Ishikawa (cell line): ENCODE measurements at regions not wholly inside any gene's neighbourhood (a gene's known extent, or its start where the extent isn't known, plus 50 kb on each side); places are given as distances from the start of the nearest gene placed in this dataset.

Experiments
- CEBPB ChIP-seq: IDR thresholded peaks from 2 replicates; pipeline ENCODE4 v1.6.1; 2012
- CREB1 ChIP-seq: IDR thresholded peaks from 2 replicates; pipeline ENCODE4 v1.6.1; 2012; ENCODE audit warnings: low read depth
- EGR1 ChIP-seq: IDR thresholded peaks from 2 replicates; pipeline ENCODE4 v1.6.1; 2012
- EP300 ChIP-seq: IDR thresholded peaks from 2 replicates; pipeline ENCODE4 v1.6.1; 2012; ENCODE audit warnings: borderline replicate concordance
- FOXM1 ChIP-seq: IDR thresholded peaks from 2 replicates; pipeline ENCODE4 v1.6.1; 2012; ENCODE audit warnings: low read depth, borderline replicate concordance
- NFIC ChIP-seq: IDR thresholded peaks from 2 replicates; pipeline ENCODE4 v1.6.1; 2012
- RAD21 ChIP-seq: IDR thresholded peaks from 2 replicates; pipeline ENCODE4 v1.6.1; 2012; ENCODE audit warnings: low read depth
- TAF1 ChIP-seq: IDR thresholded peaks from 2 replicates; pipeline ENCODE4 v1.6.1; 2012; ENCODE audit warnings: low read depth, mild to moderate bottlenecking
- TCF12 ChIP-seq: IDR thresholded peaks from 2 replicates; pipeline ENCODE4 v1.6.1; 2012; ENCODE audit warnings: low read depth
- TEAD4 ChIP-seq: IDR thresholded peaks from 2 replicates; pipeline ENCODE4 v1.6.1; 2012
- YY1 ChIP-seq: IDR thresholded peaks from 2 replicates; pipeline ENCODE4 v1.6.1; 2012; ENCODE audit warnings: low read depth
- ZBTB7A ChIP-seq: IDR thresholded peaks from 2 replicates; pipeline ENCODE4 v1.6.1; 2012; ENCODE audit warnings: low read depth
- TF ChIP-seq, protein P1 (sequence below): IDR thresholded peaks from 2 replicates; pipeline ENCODE4 v1.6.1; 2012; ENCODE audit warnings: low read depth, mild to moderate bottlenecking
- TF ChIP-seq, protein P2 (sequence below): IDR thresholded peaks from 2 replicates; pipeline ENCODE4 v1.6.1; 2012
- TF ChIP-seq, protein P3 (sequence below): IDR thresholded peaks from 2 replicates; pipeline ENCODE4 v1.6.1; 2012

DNA sequence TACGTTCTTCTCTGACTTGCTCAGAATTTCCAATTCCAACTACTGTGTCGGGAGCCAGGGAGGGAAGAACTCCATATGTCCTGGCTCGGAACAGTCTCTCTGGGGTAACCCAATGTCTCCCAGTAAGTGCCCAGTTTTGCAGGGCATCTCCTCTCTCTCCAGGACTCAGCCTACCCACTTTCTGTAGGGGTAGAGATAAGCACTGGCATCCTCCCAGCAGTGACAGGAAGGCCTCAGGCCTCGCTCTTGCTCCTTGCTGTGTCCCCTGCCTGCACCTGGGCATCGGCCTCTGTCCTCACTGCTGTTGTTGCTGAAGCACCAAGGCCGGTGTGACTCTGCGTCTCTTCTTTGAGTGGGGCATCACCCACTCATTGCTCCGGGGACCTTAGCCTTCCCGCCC lies 388.9 kb upstream of the JARID2 start:
- TF ChIP-seq, protein P1, sequence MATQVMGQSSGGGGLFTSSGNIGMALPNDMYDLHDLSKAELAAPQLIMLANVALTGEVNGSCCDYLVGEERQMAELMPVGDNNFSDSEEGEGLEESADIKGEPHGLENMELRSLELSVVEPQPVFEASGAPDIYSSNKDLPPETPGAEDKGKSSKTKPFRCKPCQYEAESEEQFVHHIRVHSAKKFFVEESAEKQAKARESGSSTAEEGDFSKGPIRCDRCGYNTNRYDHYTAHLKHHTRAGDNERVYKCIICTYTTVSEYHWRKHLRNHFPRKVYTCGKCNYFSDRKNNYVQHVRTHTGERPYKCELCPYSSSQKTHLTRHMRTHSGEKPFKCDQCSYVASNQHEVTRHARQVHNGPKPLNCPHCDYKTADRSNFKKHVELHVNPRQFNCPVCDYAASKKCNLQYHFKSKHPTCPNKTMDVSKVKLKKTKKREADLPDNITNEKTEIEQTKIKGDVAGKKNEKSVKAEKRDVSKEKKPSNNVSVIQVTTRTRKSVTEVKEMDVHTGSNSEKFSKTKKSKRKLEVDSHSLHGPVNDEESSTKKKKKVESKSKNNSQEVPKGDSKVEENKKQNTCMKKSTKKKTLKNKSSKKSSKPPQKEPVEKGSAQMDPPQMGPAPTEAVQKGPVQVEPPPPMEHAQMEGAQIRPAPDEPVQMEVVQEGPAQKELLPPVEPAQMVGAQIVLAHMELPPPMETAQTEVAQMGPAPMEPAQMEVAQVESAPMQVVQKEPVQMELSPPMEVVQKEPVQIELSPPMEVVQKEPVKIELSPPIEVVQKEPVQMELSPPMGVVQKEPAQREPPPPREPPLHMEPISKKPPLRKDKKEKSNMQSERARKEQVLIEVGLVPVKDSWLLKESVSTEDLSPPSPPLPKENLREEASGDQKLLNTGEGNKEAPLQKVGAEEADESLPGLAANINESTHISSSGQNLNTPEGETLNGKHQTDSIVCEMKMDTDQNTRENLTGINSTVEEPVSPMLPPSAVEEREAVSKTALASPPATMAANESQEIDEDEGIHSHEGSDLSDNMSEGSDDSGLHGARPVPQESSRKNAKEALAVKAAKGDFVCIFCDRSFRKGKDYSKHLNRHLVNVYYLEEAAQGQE, result no peak
- TF ChIP-seq CREB1 (no peak), EGR1 (no peak), RAD21 (no peak), TCF12 (no peak), FOXM1 (no peak), EP300 (no peak), TEAD4 (no peak), YY1 (no peak), CEBPB (no peak), NFIC (no peak), TAF1 (no peak), ZBTB7A (no peak)
- TF ChIP-seq, protein P2, sequence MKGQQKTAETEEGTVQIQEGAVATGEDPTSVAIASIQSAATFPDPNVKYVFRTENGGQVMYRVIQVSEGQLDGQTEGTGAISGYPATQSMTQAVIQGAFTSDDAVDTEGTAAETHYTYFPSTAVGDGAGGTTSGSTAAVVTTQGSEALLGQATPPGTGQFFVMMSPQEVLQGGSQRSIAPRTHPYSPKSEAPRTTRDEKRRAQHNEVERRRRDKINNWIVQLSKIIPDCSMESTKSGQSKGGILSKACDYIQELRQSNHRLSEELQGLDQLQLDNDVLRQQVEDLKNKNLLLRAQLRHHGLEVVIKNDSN, result no peak
- TF ChIP-seq, protein P3, sequence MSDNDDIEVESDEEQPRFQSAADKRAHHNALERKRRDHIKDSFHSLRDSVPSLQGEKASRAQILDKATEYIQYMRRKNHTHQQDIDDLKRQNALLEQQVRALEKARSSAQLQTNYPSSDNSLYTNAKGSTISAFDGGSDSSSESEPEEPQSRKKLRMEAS, result no peak

DNA sequence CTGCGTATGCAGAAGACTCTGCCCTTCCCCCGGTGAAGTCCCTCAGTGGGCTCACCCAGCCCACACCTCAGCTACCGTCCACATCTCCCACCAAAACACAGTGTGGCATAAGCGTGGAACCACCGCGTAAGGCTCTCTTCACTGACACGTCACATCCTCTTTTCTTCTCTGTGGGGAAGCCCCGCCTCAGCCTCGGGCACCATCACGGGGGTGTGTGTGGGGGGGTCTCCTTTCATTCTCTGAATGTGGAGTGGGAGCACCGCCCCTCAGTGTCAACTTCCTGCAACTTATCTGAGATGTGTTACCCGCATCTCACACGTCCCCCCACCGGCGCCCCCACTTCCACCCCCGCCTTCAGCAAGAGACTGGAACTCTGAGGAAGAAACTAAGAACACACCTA lies 388.4 kb upstream of the JARID2 start:
- TF ChIP-seq YY1 (no peak), TAF1 (no peak), FOXM1 (no peak), NFIC (no peak), TEAD4 (no peak), CEBPB (no peak), CREB1 (no peak), ZBTB7A (no peak), EGR1 (no peak), TCF12 (no peak), EP300 (no peak), RAD21 (no peak)
- TF ChIP-seq, protein P2, result no peak
- TF ChIP-seq, protein P1, result no peak
- TF ChIP-seq, protein P3, result no peak

DNA sequence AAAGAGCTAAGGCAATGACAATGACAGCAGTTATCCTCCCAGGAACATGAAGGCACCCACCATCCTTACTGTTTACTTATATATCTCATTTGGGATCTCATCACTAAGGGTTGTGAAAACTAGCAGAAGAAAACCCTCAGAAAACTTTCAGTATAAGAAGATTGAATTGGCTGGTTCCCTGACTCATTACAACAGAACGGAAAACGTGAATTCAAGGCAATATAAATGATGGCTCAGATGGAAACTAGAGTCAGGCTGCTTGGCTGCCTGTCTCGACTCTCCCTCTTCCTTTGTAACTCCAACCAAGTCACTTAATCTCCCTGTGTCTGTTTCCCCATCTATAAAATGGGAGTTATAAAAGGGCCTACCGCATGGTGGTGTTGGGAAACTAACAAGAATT lies 387.1 kb upstream of the JARID2 start:
- no peak for TF ChIP-seq TAF1

DNA sequence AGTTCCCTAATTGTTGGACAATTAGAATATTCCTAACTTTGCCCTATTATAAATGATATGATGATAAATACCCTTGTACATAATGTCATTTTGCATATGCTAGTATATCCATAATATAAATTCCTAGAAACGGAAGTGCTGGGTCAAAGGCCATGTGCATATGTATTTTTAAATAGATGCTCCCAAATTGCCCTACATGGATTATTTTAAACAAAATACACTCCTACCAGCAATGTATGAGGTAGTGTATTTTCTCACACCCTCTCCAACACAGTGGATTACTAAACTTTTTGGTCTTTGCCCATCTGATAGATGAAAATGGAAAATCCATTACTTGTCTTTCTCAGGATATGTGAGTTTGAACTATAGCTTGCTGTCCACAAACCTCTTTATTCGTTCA lies 385.1 kb upstream of the JARID2 start:
- no peak for TF ChIP-seq CEBPB
- no peak for TF ChIP-seq YY1
- TF ChIP-seq, protein P2, result no peak
- TF ChIP-seq, protein P1, result no peak
- no peak for TF ChIP-seq TAF1
- TF ChIP-seq CREB1, result no peak
- no peak for TF ChIP-seq FOXM1
- no peak for TF ChIP-seq RAD21
- TF ChIP-seq NFIC, result no peak
- TF ChIP-seq, protein P3, result no peak
- TF ChIP-seq TCF12, result no peak
- no peak for TF ChIP-seq ZBTB7A
- TF ChIP-seq EP300, result no peak
- TF ChIP-seq TEAD4, result no peak
- TF ChIP-seq EGR1, result no peak
